ENCODE measurements at regions not wholly inside any gene's neighbourhood (a gene's known extent, or its start where the extent isn't known, plus 50 kb on each side); places are given as distances from the start of the nearest gene placed in this dataset.

DNA sequence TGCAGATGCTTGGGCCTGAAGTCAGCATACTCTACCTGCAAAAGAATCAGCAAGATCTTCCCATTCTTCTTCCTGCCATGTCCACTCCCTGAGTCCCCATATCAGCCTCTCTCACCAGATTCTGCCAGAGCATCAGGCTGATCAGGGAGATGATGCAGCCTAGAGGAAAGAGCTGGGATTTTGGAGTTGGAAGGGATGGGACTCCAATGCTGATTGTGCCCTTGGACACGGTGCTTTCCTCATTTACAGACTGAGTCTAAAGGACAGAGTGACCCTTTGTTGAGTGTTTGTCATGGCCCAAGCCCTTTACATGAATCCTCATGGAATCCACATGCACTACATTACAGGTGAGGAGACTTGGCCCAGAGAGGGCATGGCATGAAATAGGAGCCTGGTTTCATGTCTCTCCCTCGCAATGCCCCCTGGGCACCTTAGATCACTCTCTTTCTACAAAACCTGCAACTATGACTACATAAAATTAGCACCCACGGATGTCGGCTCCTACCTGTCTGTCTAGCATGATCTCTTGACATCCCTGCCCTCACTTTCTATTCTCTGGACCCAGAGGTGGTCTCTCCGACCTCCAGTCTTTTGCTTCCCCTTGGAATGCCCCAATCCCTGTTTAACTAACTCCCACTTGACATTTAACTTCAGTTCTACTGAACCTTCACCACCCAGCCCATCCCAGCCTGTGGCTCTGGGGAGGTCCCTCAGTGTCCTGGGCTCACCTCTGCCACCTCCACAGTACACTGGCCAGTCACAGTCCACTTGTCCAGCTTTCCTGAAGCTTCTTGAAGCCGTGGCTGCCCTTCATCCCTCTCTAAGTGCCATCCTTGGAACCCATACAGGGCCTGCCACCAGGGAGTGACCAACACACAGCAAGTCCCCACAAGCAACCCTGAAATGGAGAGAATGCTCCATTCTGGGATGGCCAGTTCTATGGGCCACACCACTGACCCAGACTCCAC is 173.5 kb downstream of the ABHD5 start:
- no peak for DNase-seq (ENCODE audit: low read depth)
- TF ChIP-seq, protein P1, sequence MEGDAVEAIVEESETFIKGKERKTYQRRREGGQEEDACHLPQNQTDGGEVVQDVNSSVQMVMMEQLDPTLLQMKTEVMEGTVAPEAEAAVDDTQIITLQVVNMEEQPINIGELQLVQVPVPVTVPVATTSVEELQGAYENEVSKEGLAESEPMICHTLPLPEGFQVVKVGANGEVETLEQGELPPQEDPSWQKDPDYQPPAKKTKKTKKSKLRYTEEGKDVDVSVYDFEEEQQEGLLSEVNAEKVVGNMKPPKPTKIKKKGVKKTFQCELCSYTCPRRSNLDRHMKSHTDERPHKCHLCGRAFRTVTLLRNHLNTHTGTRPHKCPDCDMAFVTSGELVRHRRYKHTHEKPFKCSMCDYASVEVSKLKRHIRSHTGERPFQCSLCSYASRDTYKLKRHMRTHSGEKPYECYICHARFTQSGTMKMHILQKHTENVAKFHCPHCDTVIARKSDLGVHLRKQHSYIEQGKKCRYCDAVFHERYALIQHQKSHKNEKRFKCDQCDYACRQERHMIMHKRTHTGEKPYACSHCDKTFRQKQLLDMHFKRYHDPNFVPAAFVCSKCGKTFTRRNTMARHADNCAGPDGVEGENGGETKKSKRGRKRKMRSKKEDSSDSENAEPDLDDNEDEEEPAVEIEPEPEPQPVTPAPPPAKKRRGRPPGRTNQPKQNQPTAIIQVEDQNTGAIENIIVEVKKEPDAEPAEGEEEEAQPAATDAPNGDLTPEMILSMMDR (conservative IDR thresholded peaks at IDR 0.05; ENCODE audit: control insufficient read depth, insufficient read depth, low read depth, low read length): no peak
- no peak overlapping the region for H3K4me3 ChIP-seq (ENCODE audit: control insufficient read depth, low read depth, low read length)

DNA sequence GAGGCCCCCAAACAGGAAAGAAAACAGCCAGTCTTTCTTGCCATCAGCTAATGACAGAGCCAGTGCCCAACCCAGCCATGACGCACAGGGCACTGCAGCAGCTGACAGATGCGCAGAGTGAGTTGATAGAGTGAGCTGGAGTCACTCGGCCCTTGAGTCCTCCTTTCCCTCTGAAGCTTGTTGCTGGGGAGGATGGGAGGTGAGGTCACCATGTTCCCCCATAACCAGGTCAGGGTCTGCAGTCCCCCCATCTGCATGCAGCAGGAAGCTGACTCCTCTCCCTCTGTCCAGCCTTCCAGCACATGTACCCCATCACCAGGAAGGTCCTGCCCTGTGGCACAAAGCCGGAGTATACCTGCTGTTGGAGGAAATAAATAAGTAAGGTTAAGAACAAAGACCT is 174.6 kb downstream of the ABHD5 start:
- TF ChIP-seq, protein P1 (conservative IDR thresholded peaks at IDR 0.05; ENCODE audit: control insufficient read depth, insufficient read depth, low read depth, low read length): no peak
- no peak overlapping the region for H3K4me3 ChIP-seq (ENCODE audit: control insufficient read depth, low read depth, low read length)
- no peak for DNase-seq (ENCODE audit: low read depth)

DNA sequence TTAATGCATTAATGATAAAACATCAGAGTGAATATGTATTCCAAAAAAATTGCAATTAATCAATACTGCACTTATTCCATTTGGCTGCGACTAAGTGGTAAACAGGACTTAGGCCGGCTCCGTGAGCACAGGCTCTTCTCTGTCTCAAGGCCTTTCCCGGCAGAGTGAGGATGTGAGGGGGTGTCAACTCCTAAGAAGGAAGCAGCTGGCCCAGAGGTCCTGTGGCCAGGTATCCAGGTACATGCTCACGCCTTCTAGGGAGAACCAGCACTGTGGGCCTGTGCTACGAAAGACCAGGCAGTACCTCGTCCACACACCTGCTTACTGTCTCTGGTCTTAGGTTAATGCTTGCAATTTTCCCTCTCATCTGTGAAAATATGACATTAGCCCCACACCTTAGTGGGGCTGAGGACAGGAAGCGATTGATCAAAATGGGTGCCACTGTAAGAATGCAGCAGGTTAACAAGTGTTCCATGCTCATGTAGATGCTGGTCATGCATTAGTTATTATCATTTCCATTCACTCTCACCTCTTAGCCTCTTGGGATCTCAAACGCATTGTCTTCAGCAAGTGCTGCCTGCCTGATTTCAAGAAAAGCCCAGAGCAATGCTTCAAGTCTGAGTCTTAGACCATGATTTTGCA is 175.3 kb downstream of the ABHD5 start:
- DNase-seq (ENCODE audit: low read depth): no peak
- no peak overlapping the region for H3K4me3 ChIP-seq (ENCODE audit: control insufficient read depth, low read depth, low read length)
- TF ChIP-seq, protein P1 (conservative IDR thresholded peaks at IDR 0.05; ENCODE audit: control insufficient read depth, insufficient read depth, low read depth, low read length): no peak

DNA sequence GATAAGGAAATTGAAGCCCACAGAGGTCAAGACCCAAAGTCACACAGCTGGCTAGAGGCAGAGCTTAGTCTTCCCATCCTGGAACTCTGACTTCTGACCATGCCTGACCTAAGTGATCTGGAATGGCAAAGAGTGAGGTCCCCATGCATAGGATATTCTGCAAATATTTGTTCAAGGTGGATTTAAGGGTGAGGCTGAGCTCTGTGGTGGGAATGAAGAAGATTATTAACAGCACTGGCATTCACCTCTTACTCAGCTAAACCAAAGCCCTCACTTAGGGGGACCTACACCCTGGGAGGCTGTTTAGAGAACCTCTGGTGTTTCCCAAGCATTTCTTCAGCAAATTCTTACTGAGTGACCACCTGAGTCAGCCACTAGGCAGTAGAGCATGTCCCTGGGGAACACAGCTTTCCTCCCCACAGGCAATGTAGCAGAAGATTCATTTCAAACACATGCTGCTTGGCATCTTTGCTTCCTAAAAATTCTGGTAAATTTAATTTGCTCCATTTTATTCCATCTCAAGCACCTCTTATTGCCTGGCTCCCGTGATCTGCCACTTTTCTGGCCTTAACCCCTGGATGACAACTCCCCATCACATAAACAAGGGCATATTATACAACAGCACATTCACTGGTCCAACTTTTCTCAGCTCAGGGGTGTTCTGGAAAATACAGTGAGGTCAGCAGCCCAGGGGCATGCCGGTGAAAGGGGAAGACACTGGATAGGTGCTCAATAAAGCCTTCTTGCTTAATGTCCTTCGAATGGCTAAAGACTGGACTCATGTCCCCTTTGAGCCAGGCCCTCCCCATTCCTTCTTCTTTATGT is 176.0 kb downstream of the ABHD5 start:
- H3K4me3 ChIP-seq (ENCODE audit: control insufficient read depth, low read depth, low read length): no peak overlapping the region
- TF ChIP-seq, protein P1 (conservative IDR thresholded peaks at IDR 0.05; ENCODE audit: control insufficient read depth, insufficient read depth, low read depth, low read length): no peak
- peak; percentile 98 for DNase-seq (ENCODE audit: low read depth)

DNA sequence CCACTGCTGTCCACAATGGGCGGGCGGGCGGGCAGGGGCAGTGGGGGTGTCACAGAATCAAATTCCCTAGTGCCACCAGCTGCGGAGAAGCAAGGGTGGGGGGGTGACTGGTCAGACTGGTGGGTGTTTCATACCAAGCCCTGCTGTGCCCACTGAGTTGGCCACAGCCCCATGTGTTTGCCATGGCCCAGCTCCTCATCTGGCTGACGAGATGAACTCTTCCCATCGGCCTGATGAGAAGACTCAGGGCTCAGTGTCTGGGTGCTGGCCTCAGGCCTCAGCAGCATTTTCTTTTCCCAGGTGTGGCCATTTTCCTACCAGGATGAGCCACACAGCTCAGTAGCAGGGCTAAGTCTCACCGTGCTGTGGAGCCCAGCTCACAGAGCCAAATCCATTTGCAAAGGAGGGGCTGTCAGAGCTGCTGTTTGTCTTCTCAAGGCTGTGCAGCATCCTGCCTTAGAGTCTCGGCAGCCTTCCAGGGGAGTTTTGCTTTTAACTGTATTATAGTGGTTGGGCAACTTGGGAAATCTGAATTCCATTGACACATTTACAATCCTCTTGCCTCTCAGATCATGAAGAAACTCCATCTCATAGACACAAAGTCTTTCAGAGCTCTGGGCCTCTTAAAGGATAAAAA is 176.8 kb downstream of the ABHD5 start:
- peak; percentile 88 for DNase-seq (ENCODE audit: low read depth)
- H3K4me3 ChIP-seq (ENCODE audit: control insufficient read depth, low read depth, low read length): no peak overlapping the region
- TF ChIP-seq, protein P1 (conservative IDR thresholded peaks at IDR 0.05; ENCODE audit: control insufficient read depth, insufficient read depth, low read depth, low read length): no peak

DNA sequence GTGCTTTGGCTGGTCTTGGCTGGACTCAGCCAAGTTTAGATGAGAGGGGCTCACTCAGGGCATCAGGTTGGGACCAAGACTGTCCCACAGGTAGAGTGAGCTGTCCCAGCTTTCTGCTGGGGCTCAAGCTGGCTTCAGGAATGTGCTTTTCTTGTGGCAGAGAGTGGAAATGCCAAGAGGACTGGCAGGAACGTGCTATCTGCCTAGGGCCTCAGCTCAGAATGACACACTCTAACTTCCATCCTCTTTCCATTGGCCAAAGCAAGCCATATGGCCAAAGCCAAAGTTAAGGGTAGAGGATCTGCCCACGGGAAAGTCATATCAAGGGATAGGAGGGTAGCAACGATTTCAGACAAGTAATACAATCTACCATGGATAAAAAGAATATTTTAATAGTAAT is 178.8 kb downstream of the ABHD5 start:
- TF ChIP-seq, protein P1 (conservative IDR thresholded peaks at IDR 0.05; ENCODE audit: control insufficient read depth, insufficient read depth, low read depth, low read length): no peak
- no peak overlapping the region for H3K4me3 ChIP-seq (ENCODE audit: control insufficient read depth, low read depth, low read length)
- no peak for DNase-seq (ENCODE audit: low read depth)
